Thyroid gland (tissue), 4 donors: ENCODE measurements at regions not wholly inside any gene's neighbourhood (a gene's known extent, or its start where the extent isn't known, plus 50 kb on each side); places are given as distances from the start of the nearest gene placed in this dataset.

Source experiments
- CTCF ChIP-seq, 6 experiments: fragments of 200-600 bp in 3 of 6; fragments of 450-650 bp in 3 of 6; sonication (generic) in 3 of 6; IDR thresholded peaks; one replicate each; pipeline ENCODE4 v1.5.1; 2016 to 2019; ENCODE audit warnings: antibody characterized with exemption in 6 of 6, mild to moderate bottlenecking in 2 of 6, inconsistent platforms in 1 of 6, moderate library complexity in 1 of 6
- POLR2A ChIP-seq, 2 donors: fragments of 450-650 bp; IDR thresholded peaks; one replicate each; pipeline ENCODE4 v1.6.1; 2017; ENCODE audit warnings: antibody characterized with exemption in 2 of 2, mild to moderate bottlenecking in 2 of 2, moderate library complexity in 1 of 2

- no peak for TF ChIP-seq CTCF (IDR thresholded peaks at IDR 0.05)
- no peak for TF ChIP-seq POLR2A (IDR thresholded peaks at IDR 0.05)
Observed at GRCh38 chr12:119247720-119248043, 69.0 kb downstream of the HSPB8 start.
